ENCODE measurements at regions not wholly inside any gene's neighbourhood (a gene's known extent, or its start where the extent isn't known, plus 50 kb on each side); places are given as distances from the start of the nearest gene placed in this dataset.

- no peak; the same call in 1 of the 2 replicates for TF ChIP-seq SAFB2 (CRISPR knock-in tag; IDR thresholded peaks at IDR 0.05; ENCODE audit: borderline replicate concordance, low read depth)
- TF ChIP-seq POLR2G (IDR thresholded peaks at IDR 0.05; ENCODE audit: low read depth, low read length): peak; percentile 87
- no peak for TF ChIP-seq ZNF674 (CRISPR knock-in tag; IDR thresholded peaks at IDR 0.05; ENCODE audit: low read depth)
- peak; percentile 61; the same call in 1 of the 2 replicates for TF ChIP-seq TAF1 (CRISPR knock-in tag; IDR thresholded peaks at IDR 0.05)
- peak; percentile 29; the same call in 1 of the 2 replicates for TF ChIP-seq ZBTB20 (CRISPR knock-in tag; IDR thresholded peaks at IDR 0.05; ENCODE audit: borderline replicate concordance, low read depth)
- no peak for TF ChIP-seq PAXIP1 (CRISPR knock-in tag; conservative IDR thresholded peaks at IDR 0.05)
- TF ChIP-seq HOXA5 (CRISPR knock-in tag; IDR thresholded peaks at IDR 0.05): peak; percentile 67; the same call in 1 of the 2 replicates
- TF ChIP-seq ZNF776 (CRISPR knock-in tag; IDR thresholded peaks at IDR 0.05): no peak
- TF ChIP-seq, protein P1, sequence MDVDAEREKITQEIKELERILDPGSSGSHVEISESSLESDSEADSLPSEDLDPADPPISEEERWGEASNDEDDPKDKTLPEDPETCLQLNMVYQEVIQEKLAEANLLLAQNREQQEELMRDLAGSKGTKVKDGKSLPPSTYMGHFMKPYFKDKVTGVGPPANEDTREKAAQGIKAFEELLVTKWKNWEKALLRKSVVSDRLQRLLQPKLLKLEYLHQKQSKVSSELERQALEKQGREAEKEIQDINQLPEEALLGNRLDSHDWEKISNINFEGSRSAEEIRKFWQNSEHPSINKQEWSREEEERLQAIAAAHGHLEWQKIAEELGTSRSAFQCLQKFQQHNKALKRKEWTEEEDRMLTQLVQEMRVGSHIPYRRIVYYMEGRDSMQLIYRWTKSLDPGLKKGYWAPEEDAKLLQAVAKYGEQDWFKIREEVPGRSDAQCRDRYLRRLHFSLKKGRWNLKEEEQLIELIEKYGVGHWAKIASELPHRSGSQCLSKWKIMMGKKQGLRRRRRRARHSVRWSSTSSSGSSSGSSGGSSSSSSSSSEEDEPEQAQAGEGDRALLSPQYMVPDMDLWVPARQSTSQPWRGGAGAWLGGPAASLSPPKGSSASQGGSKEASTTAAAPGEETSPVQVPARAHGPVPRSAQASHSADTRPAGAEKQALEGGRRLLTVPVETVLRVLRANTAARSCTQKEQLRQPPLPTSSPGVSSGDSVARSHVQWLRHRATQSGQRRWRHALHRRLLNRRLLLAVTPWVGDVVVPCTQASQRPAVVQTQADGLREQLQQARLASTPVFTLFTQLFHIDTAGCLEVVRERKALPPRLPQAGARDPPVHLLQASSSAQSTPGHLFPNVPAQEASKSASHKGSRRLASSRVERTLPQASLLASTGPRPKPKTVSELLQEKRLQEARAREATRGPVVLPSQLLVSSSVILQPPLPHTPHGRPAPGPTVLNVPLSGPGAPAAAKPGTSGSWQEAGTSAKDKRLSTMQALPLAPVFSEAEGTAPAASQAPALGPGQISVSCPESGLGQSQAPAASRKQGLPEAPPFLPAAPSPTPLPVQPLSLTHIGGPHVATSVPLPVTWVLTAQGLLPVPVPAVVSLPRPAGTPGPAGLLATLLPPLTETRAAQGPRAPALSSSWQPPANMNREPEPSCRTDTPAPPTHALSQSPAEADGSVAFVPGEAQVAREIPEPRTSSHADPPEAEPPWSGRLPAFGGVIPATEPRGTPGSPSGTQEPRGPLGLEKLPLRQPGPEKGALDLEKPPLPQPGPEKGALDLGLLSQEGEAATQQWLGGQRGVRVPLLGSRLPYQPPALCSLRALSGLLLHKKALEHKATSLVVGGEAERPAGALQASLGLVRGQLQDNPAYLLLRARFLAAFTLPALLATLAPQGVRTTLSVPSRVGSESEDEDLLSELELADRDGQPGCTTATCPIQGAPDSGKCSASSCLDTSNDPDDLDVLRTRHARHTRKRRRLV (CRISPR knock-in tag; IDR thresholded peaks at IDR 0.05): peak; percentile 50; the same call in 1 of the 2 replicates
- no peak for TF ChIP-seq NFE2 (CRISPR knock-in tag; IDR thresholded peaks at IDR 0.05)
- TF ChIP-seq SSRP1 (CRISPR knock-in tag; IDR thresholded peaks at IDR 0.05): no peak
- TF ChIP-seq SCMH1 (CRISPR knock-in tag; IDR thresholded peaks at IDR 0.05; ENCODE audit: borderline replicate concordance): no peak
- TF ChIP-seq, protein P2, sequence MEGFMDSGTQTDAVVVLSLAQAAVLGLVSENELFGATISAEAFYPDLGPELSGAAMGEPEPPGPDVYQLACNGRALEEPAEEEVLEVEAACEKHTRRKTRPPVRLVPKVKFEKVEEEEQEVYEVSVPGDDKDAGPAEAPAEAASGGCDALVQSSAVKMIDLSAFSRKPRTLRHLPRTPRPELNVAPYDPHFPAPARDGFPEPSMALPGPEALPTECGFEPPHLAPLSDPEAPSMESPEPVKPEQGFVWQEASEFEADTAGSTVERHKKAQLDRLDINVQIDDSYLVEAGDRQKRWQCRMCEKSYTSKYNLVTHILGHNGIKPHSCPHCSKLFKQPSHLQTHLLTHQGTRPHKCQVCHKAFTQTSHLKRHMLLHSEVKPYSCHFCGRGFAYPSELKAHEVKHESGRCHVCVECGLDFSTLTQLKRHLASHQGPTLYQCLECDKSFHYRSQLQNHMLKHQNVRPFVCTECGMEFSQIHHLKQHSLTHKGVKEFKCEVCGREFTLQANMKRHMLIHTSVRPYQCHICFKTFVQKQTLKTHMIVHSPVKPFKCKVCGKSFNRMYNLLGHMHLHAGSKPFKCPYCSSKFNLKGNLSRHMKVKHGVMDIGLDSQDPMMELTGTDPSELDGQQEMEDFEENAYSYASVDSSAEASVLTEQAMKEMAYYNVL (CRISPR knock-in tag; IDR thresholded peaks at IDR 0.05; ENCODE audit: borderline replicate concordance): no peak
- no peak for TF ChIP-seq MAFG (CRISPR knock-in tag; IDR thresholded peaks at IDR 0.05)
- no peak for TF ChIP-seq ZNF749 (CRISPR knock-in tag; IDR thresholded peaks at IDR 0.05; ENCODE audit: borderline replicate concordance)
- peak; percentile 24; the same call in 1 of the 2 replicates for TF ChIP-seq WIZ (CRISPR knock-in tag; IDR thresholded peaks at IDR 0.05)
- no peak for TF ChIP-seq MIER2 (CRISPR knock-in tag; IDR thresholded peaks at IDR 0.05)
- no peak for TF ChIP-seq HCFC1 (IDR thresholded peaks at IDR 0.05; ENCODE audit: low read depth, low read length)
These were observed 218.2 kb downstream of the OR2B2 start (continued) for GRCh38 chr6:27693766-27694546.

Data from HepG2 (cell line).